K562 (cell line): ENCODE measurements at regions not wholly inside any gene's neighbourhood (a gene's known extent, or its start where the extent isn't known, plus 50 kb on each side); places are given as distances from the start of the nearest gene placed in this dataset.

ENCODE experiments used
- C11orf30 ChIP-seq: fragments of 450-650 bp; IDR thresholded peaks from 2 replicates; pipeline ENCODE4 v1.6.1; 2016; ENCODE audit warnings: low read depth, mild to moderate bottlenecking
- CUX1 ChIP-seq: fragments of 200-800 bp; sonication (Bioruptor generic); IDR thresholded peaks from 2 replicates; pipeline ENCODE4 v1.6.1; 2016; ENCODE audit warnings: missing genetic modification characterization, missing compliant biosample characterization
- L3MBTL2 ChIP-seq: fragments of 450-650 bp; IDR thresholded peaks from 2 replicates; pipeline ENCODE4 v1.6.1; 2016; ENCODE audit warnings: mild to moderate bottlenecking, moderate library complexity
- MAFF ChIP-seq: IDR thresholded peaks from 2 replicates; pipeline ENCODE4 v1.6.1; 2012; ENCODE audit warnings: low read length, improper control_type of control experiment
- MAFG ChIP-seq: fragments of 450-650 bp; conservative IDR thresholded peaks from 2 replicates; pipeline ENCODE4 v1.6.1; 2016; ENCODE audit warnings: missing genetic modification characterization, missing compliant biosample characterization
- MAFK ChIP-seq: IDR thresholded peaks from 2 replicates; pipeline ENCODE4 v1.6.1; 2011; ENCODE audit warnings: low read length, improper control_type of control experiment
- NFATC3 ChIP-seq: fragments of 450-650 bp; IDR thresholded peaks from 2 replicates; pipeline ENCODE4 v1.6.1; 2017; ENCODE audit warnings: mild to moderate bottlenecking
- NFE2 ChIP-seq: IDR thresholded peaks from 2 replicates; pipeline ENCODE4 v1.6.1; 2014; ENCODE audit warnings: antibody characterized with exemption, low read depth
- NR1H2 ChIP-seq: sonication (generic); formaldehyde crosslinking; IDR thresholded peaks from 2 replicates; pipeline ENCODE4 v1.4.0; 2020; ENCODE audit warnings: mild to moderate bottlenecking, missing genetic modification reagents
- ZNF766 ChIP-seq: fragments of 200-800 bp; sonication (Bioruptor generic); conservative IDR thresholded peaks from 2 replicates; pipeline ENCODE4 v1.6.1; 2016; ENCODE audit warnings: missing genetic modification characterization, missing compliant biosample characterization

- TF ChIP-seq CUX1 (CRISPR knock-in tag) (no peak), NFE2 (peak; percentile 64), C11orf30 (peak; percentile 92), NFATC3 (no peak), ZNF766 (CRISPR knock-in tag) (no peak), MAFG (peak; percentile 93), MAFF (peak; percentile 96), MAFK (peak; percentile 97), NR1H2 (no peak), L3MBTL2 (no peak)
These were observed 223.1 kb upstream of the POGK start (continued) for GRCh38 chr1:166616206-166616605.
